Gastroesophageal sphincter (tissue), 3 donors: ENCODE measurements at regions not wholly inside any gene's neighbourhood (a gene's known extent, or its start where the extent isn't known, plus 50 kb on each side); places are given as distances from the start of the nearest gene placed in this dataset.

Experiments used
- CTCF ChIP-seq, 4 experiments: fragments of 200-600 bp in 2 of 4; fragments of 450-650 bp in 2 of 4; sonication (generic) in 1 of 4; IDR thresholded peaks; one replicate each; pipeline ENCODE4 v1.5.1; 2017 to 2019; ENCODE audit warnings: antibody characterized with exemption in 4 of 4, mild to moderate bottlenecking in 2 of 4, moderate library complexity in 2 of 4
- EP300 ChIP-seq: sonication (generic); formaldehyde crosslinking; IDR thresholded peaks from one replicate; pipeline ENCODE4 v1.6.1; 2017; ENCODE audit warnings: antibody characterized with exemption, mild to moderate bottlenecking
- POLR2A ChIP-seq, 2 donors: fragments of 450-650 bp; IDR thresholded peaks; one replicate each; pipeline ENCODE4 v1.6.1; 2017; ENCODE audit warnings: antibody characterized with exemption in 2 of 2, mild to moderate bottlenecking in 2 of 2, moderate library complexity in 1 of 2

- TF ChIP-seq CTCF (IDR thresholded peaks at IDR 0.05) (no peak), POLR2A (IDR thresholded peaks at IDR 0.05) (no peak), EP300 (no peak)
Measured at GRCh38 chr1:196071447-196071846, 536.8 kb downstream of the KCNT2 start.
